ENCODE measurements at regions not wholly inside any gene's neighbourhood (a gene's known extent, or its start where the extent isn't known, plus 50 kb on each side); places are given as distances from the start of the nearest gene placed in this dataset.
"Not testable (repeated sequence)": the region's sequence is repeated elsewhere in the genome, so short reads cannot be mapped to it uniquely, and the experiment has no call there.

DNA sequence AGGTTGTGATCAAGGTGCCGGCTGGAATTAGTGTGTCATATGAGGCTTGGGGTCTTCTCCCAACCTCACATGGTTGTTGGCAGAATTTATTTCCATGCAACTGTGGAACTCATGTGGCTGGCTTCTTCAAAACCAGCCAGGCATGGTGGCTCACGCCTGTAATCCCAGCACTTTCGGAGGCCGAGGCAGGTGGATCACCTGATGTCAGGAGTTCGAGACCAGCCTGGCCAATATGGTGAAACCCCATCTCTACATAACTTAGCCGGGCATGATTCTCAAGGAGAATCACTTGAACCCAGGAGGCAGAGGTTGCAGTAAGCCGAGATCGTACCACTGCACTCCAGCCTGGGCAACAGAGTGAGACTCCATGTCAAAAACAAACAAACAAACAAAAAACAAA lies 102.3 kb upstream of the DEFB108B start:
- H3K9ac ChIP-seq (ENCODE audit: low read length); H3K9me3 ChIP-seq (ENCODE audit: control insufficient read depth, low read length); H3K36me3 ChIP-seq (ENCODE audit: control insufficient read depth, insufficient read depth, low read length, severe bottlenecking); H3K4me1 ChIP-seq (ENCODE audit: control insufficient read depth, insufficient read depth, low read length); DNase-seq (ENCODE audit: low read depth); H3K27me3 ChIP-seq (replicated peaks; ENCODE audit: control insufficient read depth, insufficient read depth, low read length); H3K4me3 ChIP-seq (ENCODE audit: low read length): not testable (repeated sequence)

DNA sequence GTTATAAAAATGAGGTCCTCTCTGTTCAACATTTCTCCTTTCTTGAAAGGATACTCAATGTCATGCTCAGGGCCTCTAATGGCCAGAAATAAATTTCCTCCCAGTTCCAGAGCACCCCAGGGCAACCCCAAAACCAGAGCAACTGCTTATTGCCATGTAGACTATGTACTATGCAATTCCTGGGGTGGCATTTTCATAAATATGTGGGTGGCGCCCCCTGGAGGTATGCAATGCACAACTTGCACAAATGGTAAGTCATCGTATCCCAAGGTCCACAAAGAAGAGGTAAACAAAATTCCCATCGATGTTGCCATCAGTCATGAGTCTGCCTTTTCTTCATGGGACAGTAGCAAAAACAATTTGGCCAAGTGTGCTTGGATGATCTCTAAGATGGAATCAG lies 98.6 kb upstream of the DEFB108B start:
- H3K9me3 ChIP-seq (ENCODE audit: control insufficient read depth, low read length); H3K4me1 ChIP-seq (ENCODE audit: control insufficient read depth, insufficient read depth, low read length); DNase-seq (ENCODE audit: low read depth); H3K36me3 ChIP-seq (ENCODE audit: control insufficient read depth, insufficient read depth, low read length, severe bottlenecking); H3K9ac ChIP-seq (ENCODE audit: low read length); H3K27me3 ChIP-seq (replicated peaks; ENCODE audit: control insufficient read depth, insufficient read depth, low read length); H3K4me3 ChIP-seq (ENCODE audit: low read length): not testable (repeated sequence)

DNA sequence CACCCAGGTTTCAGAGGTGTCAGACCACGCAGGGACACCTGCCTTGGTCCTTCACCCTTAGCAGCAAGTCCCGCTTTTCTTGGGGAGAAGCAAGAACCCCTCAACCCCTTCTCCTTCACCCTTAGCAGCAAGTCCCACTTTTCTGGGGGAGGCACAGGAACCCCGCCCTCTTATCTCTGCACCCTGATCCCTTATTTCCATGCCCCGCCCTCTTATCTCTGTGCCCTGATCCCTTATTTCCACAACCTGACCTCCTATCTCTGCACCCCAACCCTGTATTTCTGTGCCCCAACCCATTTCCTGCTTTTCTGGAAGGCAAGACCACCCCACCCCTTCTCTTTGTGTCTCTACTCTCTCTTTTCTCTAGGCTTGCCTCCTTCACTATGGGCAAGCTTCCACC lies 94.7 kb upstream of the DEFB108B start:
- H3K4me3 ChIP-seq (ENCODE audit: low read length); H3K4me1 ChIP-seq (ENCODE audit: control insufficient read depth, insufficient read depth, low read length); H3K27me3 ChIP-seq (replicated peaks; ENCODE audit: control insufficient read depth, insufficient read depth, low read length); H3K9me3 ChIP-seq (ENCODE audit: control insufficient read depth, low read length); H3K9ac ChIP-seq (ENCODE audit: low read length); H3K36me3 ChIP-seq (ENCODE audit: control insufficient read depth, insufficient read depth, low read length, severe bottlenecking); DNase-seq (ENCODE audit: low read depth): not testable (repeated sequence)

DNA sequence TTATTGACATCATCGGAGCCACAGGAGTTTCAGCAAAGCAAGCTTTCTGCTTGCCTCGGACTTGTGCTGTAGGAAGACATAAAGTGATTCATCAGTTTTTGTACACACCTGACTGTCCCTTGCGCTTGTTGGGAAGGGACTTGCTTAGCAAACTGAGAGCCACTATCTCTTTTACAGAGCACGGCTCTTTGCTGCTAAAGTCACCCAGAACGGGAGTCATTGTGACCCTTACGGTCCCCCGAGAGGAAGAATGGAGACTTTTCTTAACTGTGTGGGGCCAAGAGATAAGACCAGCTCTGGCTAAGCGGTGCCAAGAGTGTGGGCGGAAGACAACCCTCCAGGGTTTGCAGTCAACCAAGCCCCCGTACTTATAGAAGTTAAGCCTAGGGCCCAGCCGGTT lies 89.6 kb upstream of the DEFB108B start:
- not testable (repeated sequence) for H3K4me3 ChIP-seq (ENCODE audit: low read length); H3K9ac ChIP-seq (ENCODE audit: low read length); H3K27me3 ChIP-seq (replicated peaks; ENCODE audit: control insufficient read depth, insufficient read depth, low read length); H3K9me3 ChIP-seq (ENCODE audit: control insufficient read depth, low read length); H3K36me3 ChIP-seq (ENCODE audit: control insufficient read depth, insufficient read depth, low read length, severe bottlenecking); DNase-seq (ENCODE audit: low read depth); H3K4me1 ChIP-seq (ENCODE audit: control insufficient read depth, insufficient read depth, low read length)

DNA sequence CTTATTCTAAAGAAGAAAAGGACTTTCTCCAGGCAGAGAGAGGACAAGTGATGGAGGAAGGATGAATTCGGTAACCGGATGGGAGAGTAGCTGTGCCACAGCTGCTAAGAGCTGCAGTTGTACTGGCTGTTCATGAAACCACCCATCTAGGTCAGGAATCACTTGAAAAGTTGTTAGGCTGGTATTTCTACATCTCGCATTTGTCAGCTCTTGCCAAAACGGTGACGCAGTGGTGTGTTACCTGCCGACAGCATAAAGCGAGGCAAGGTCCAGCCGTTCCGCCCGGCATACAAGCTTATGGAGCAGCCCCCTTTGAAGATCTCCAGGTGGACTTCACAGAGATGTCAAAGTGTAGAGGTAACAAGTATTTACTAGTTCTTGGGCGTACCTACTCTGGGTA lies 87.3 kb upstream of the DEFB108B start:
- not testable (repeated sequence) for H3K4me1 ChIP-seq (ENCODE audit: control insufficient read depth, insufficient read depth, low read length); H3K9ac ChIP-seq (ENCODE audit: low read length); H3K27me3 ChIP-seq (replicated peaks; ENCODE audit: control insufficient read depth, insufficient read depth, low read length); H3K36me3 ChIP-seq (ENCODE audit: control insufficient read depth, insufficient read depth, low read length, severe bottlenecking); H3K4me3 ChIP-seq (ENCODE audit: low read length); H3K9me3 ChIP-seq (ENCODE audit: control insufficient read depth, low read length); DNase-seq (ENCODE audit: low read depth)

DNA sequence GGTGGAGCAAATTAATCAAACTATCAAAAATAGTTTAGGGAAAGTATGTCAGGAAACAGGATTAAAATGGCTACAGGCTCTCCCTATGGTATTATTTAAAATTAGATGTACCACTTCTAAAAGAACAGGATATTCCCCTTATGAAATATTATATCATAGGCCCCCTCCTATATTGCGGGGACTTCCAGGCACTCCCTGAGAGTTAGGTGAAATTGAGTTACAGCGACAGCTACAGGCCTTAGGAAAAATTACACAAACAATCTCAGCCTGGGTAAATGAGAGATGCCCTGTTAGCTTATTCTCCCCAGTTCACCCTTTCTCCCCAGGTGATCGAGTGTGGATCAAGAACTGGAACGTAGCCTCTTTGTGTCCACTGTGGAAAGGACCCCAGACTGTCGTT lies 86.7 kb upstream of the DEFB108B start:
- H3K4me1 ChIP-seq (ENCODE audit: control insufficient read depth, insufficient read depth, low read length); DNase-seq (ENCODE audit: low read depth); H3K27me3 ChIP-seq (replicated peaks; ENCODE audit: control insufficient read depth, insufficient read depth, low read length); H3K9ac ChIP-seq (ENCODE audit: low read length); H3K9me3 ChIP-seq (ENCODE audit: control insufficient read depth, low read length); H3K4me3 ChIP-seq (ENCODE audit: low read length); H3K36me3 ChIP-seq (ENCODE audit: control insufficient read depth, insufficient read depth, low read length, severe bottlenecking): not testable (repeated sequence)

DNA sequence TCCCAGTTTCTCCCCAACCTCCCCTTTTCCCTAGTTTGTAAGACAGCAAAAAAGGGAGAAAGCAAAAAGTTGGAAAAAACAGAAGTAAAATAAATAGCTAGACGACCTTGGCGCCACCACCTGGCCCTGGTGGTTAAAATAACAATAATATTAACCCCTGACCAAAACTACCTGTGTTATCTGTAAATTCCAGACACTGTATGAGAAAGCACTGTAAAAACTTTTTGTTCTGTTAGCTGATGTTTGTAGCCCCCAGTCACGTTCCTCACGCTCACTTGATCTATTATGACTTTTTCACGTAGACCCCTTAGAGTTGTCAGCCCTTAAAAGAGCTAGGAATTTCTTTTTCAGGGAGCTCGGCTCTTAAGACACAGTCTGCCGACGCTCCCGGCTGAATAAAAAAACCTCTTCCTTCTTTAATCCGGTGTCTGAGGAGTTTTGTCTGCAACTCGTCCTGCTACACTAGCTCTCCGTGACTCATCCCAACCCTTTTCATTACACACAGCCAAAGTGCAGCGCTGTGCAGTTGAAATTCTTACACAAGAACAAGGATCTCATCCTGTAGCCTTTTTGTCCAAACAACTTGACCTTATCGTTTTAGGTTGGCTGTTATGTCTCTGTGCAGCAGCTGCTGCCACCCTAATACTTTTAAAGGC lies 83.9 kb upstream of the DEFB108B start:
- H3K4me1 ChIP-seq (ENCODE audit: control insufficient read depth, insufficient read depth, low read length); H3K9ac ChIP-seq (ENCODE audit: low read length); H3K4me3 ChIP-seq (ENCODE audit: low read length); H3K27me3 ChIP-seq (replicated peaks; ENCODE audit: control insufficient read depth, insufficient read depth, low read length); H3K36me3 ChIP-seq (ENCODE audit: control insufficient read depth, insufficient read depth, low read length, severe bottlenecking); H3K9me3 ChIP-seq (ENCODE audit: control insufficient read depth, low read length): not testable (repeated sequence)
- peak; percentile 18 for DNase-seq (ENCODE audit: low read depth)

DNA sequence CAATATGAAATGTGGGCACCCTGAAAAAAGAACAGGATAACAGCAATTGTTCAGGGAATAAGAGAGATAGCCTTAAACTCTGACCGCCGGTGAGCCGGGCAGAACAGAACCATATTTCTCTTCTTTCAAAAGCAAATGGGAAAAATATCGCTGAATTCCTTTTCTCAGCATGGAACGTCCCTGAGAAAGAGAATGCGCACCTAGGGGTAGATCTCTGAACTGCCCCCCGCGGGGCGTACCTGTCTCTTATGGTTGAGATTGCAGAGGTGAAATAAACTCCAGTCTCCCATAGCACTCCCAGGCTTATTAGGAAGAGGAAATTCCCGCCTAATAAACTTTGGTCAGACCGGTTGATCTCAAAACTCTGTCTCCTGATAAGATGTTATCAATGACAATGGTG lies 82.1 kb upstream of the DEFB108B start:
- H3K4me1 ChIP-seq (ENCODE audit: control insufficient read depth, insufficient read depth, low read length); DNase-seq (ENCODE audit: low read depth); H3K9me3 ChIP-seq (ENCODE audit: control insufficient read depth, low read length); H3K9ac ChIP-seq (ENCODE audit: low read length); H3K36me3 ChIP-seq (ENCODE audit: control insufficient read depth, insufficient read depth, low read length, severe bottlenecking); H3K4me3 ChIP-seq (ENCODE audit: low read length): not testable (repeated sequence)
- peaks cover 12% of the 10 kb centered on the region for H3K27me3 ChIP-seq (replicated peaks; ENCODE audit: control insufficient read depth, insufficient read depth, low read length)

DNA sequence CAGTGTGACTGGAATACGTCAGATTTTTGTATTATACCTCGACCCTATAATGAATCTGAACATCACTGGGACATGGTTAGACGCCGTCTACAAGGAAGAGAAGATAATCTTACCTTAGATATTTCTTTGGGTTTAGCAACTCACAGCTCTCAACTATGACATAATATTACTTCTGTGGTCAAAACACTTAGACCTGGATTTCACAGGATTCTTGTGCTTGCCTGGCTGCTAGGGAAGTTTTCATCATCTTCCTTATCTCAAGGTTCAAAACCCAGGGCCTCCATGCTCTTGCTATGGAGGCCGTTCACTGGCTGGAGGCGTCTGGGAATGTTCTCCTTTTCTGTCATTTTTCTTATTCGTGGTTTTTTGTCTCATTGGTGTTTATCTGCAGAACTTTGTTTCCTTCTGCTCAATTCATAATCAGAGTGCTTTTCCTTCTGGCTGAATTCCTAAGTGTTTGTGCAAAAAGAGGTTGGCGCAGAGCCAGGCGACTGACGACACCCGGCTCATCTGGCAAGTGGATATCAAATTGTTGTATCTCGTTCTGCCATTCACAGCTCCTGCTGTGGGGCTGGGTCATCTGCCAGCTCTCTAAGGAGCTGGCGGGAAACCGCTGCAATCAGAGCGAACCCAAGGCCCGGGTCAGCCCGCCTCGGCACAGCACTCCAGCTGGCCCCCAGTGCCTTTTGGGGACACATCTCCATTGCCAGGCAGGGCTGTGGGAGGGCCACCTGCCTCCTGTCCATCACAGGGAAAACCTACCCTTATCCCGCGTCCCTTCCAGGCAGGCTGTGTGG lies 68.1 kb upstream of the DEFB108B start:
- H3K9ac ChIP-seq (ENCODE audit: low read length); H3K9me3 ChIP-seq (ENCODE audit: control insufficient read depth, low read length); H3K36me3 ChIP-seq (ENCODE audit: control insufficient read depth, insufficient read depth, low read length, severe bottlenecking); H3K4me3 ChIP-seq (ENCODE audit: low read length); DNase-seq (ENCODE audit: low read depth); H3K27me3 ChIP-seq (replicated peaks; ENCODE audit: control insufficient read depth, insufficient read depth, low read length); H3K4me1 ChIP-seq (ENCODE audit: control insufficient read depth, insufficient read depth, low read length): not testable (repeated sequence)

DNA sequence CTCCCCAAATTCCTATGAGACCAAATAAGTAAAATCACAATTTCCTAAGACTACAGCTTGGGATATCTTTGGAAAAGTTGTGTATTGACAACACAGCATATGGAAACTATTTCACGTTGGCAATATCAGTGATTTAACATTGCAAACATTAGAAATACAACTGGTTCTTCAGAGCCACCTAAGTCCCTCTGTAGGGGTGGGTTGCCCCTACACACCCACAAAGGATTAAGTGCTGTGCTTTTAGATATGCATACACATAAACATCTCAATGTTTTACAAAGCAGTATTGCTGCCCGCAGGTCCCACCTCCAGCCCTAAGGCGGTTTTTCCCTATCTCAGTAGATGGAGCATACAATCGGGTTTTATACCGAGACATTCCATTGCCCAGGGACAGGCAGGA lies 66.0 kb upstream of the DEFB108B start:
- H3K9ac ChIP-seq (ENCODE audit: low read length); H3K4me3 ChIP-seq (ENCODE audit: low read length); H3K4me1 ChIP-seq (ENCODE audit: control insufficient read depth, insufficient read depth, low read length); DNase-seq (ENCODE audit: low read depth); H3K9me3 ChIP-seq (ENCODE audit: control insufficient read depth, low read length); H3K27me3 ChIP-seq (replicated peaks; ENCODE audit: control insufficient read depth, insufficient read depth, low read length); H3K36me3 ChIP-seq (ENCODE audit: control insufficient read depth, insufficient read depth, low read length, severe bottlenecking): not testable (repeated sequence)

DNA sequence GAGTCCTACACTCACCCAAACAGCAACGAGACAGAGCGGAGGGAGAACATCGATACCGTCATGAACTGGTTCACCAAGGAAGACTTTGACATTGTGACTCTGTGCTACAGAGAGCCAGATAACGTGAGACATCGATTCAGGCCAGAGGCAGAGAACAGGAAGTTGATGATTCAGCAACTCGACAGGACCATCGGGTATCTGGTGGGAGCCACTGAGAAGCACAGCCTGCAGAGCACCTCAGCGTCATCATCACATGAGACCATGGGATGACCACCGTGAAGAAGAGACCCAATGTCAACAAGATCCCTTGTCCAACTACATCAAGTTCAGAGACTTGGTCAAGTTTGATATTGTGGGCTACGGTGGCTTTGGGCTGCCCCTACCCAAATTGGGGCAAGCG lies 60.8 kb upstream of the DEFB108B start:
- H3K9ac ChIP-seq (ENCODE audit: low read length); DNase-seq (ENCODE audit: low read depth); H3K4me3 ChIP-seq (ENCODE audit: low read length); H3K27me3 ChIP-seq (replicated peaks; ENCODE audit: control insufficient read depth, insufficient read depth, low read length); H3K4me1 ChIP-seq (ENCODE audit: control insufficient read depth, insufficient read depth, low read length); H3K36me3 ChIP-seq (ENCODE audit: control insufficient read depth, insufficient read depth, low read length, severe bottlenecking); H3K9me3 ChIP-seq (ENCODE audit: control insufficient read depth, low read length): not testable (repeated sequence)

Measured in adipocyte (in vitro differentiated cells).